GM12875 (cell line): ENCODE measurements at regions not wholly inside any gene's neighbourhood (a gene's known extent, or its start where the extent isn't known, plus 50 kb on each side); places are given as distances from the start of the nearest gene placed in this dataset.

Experiments used
- H3K4me3 ChIP-seq: one replicate; pipeline ENCODE4 v1.5.1; 2011; ENCODE audit warnings: low read depth, low read length, control low read depth
- TF ChIP-seq, protein P1 (sequence below): IDR thresholded peaks from 2 replicates; pipeline ENCODE4 v1.5.1; 2011; ENCODE audit warnings: low read depth, mild to moderate bottlenecking, control low read depth, inconsistent platforms, low read length, moderate library complexity, borderline replicate concordance; ENCODE audit not compliant: insufficient read depth

DNA sequence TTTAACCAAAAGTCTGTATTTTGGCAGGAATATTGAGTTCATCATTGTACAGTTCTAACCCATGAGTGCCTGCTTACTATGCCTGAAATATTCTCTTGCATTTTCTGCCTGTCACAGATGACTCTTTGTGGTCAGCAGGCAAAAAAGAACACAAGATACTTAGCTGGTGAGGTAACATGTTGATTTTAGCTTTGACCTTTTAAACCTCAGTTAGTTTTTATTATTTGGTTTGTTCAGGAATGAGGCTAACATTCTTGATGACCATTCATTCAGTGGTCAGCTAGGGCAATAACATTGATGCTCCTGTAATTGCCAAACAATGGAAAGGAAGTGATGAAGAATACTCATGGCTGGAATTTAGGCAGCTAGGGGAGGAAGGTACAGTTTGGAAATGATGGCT lies 491.2 kb downstream of the PIK3C3 start:
- TF ChIP-seq, protein P1, sequence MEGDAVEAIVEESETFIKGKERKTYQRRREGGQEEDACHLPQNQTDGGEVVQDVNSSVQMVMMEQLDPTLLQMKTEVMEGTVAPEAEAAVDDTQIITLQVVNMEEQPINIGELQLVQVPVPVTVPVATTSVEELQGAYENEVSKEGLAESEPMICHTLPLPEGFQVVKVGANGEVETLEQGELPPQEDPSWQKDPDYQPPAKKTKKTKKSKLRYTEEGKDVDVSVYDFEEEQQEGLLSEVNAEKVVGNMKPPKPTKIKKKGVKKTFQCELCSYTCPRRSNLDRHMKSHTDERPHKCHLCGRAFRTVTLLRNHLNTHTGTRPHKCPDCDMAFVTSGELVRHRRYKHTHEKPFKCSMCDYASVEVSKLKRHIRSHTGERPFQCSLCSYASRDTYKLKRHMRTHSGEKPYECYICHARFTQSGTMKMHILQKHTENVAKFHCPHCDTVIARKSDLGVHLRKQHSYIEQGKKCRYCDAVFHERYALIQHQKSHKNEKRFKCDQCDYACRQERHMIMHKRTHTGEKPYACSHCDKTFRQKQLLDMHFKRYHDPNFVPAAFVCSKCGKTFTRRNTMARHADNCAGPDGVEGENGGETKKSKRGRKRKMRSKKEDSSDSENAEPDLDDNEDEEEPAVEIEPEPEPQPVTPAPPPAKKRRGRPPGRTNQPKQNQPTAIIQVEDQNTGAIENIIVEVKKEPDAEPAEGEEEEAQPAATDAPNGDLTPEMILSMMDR: no peak
- H3K4me3 ChIP-seq: no peak overlapping the region

DNA sequence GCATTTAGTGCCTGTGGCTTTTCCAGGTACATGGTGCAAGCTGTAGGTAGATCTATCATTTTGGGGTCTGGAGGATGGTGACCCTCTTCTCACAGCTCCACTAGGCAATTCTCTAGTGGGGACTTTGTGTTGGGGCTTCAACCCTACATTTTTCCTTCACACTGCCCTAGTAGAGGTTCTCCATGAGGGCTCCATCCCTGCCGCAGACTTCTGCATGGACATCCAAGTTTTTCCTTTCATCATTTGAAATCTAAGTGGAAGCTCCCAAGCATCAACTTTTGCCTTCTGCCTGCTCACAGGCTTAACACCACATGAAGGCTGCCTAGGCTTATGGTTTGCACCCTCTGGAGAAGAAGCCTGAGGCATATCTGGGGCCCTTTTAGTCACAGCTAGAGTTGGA lies 492.7 kb downstream of the PIK3C3 start:
- no peak overlapping the region for H3K4me3 ChIP-seq
- TF ChIP-seq, protein P1: no peak

DNA sequence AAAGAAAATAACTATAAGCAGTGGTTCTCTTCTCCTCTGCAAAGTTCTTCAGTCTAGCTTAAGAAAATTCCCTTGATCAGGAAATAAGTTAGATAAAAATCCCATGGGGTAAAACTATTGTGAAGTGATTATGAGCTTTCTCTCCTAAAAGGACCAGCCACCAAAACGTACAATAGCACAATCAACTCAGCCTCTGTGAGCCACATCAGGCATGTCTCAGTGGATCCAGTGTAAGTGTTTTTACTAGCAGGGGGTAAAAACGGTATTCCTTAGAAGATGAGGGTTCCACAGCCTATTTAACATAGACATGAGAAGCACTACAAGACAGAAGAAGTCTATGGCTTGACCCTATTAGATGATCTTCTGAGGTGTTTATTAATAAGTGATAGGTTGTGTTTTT lies 503.2 kb downstream of the PIK3C3 start:
- H3K4me3 ChIP-seq: no peak overlapping the region
- TF ChIP-seq, protein P1: no peak

DNA sequence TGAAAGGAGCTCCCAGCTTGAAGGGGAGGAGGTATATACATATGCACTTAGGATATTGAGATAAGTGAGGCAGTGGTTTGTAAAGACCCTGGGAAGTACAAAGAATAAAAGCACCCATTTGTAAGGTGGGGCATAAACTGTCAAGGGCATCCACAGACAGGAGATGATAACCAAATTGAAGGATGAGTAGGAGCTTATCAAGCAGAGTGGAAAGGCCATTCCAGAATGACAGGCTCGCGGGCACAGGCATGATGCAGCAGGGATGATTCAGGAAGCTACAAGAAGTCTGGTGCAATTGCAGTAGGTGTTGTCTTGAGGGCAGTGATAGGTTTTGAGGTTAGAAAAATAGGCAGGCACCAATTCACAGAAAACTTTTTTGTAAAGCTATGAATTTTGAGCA lies 504.8 kb downstream of the PIK3C3 start:
- TF ChIP-seq, protein P1: no peak
- no peak overlapping the region for H3K4me3 ChIP-seq

DNA sequence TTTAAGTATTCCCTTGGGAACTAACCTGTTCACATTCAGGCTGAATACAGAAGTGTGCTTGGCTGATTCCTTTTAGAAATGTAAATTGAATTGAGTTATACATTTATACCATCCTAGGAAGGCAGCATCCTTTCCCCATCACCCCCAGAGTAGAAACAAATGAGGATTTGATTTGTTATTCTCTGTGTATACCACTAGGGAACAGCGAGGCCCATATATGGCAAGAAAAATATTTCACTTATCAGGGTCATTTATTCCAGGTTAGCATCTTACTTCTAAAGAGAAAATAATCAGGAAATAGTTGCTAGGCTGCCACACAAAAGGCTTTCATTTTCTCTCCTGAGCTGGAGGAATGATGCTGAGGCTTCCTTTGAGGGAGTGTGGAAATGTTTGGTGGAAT lies 516.9 kb downstream of the PIK3C3 start:
- TF ChIP-seq, protein P1: no peak
- no peak overlapping the region for H3K4me3 ChIP-seq

DNA sequence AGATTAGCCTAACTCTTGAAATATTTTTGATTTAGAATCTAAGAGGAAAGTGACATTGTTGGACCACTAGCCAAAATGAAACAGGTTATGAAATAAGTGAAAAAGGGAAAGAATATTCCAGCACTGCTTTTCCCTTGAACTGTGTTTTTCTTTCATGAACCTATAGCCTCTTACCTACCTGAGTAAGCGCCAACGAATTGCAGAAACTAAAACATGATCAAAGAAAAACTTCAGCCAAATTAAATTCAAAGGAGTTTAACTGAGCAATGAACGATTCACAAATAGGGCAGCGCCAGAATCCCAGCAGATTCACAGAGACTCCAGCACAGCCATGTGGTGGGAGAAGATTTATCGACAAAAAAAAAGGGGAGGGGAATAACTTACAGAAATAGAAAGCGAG lies 518.6 kb downstream of the PIK3C3 start:
- TF ChIP-seq, protein P1: no peak
- H3K4me3 ChIP-seq: no peak overlapping the region

DNA sequence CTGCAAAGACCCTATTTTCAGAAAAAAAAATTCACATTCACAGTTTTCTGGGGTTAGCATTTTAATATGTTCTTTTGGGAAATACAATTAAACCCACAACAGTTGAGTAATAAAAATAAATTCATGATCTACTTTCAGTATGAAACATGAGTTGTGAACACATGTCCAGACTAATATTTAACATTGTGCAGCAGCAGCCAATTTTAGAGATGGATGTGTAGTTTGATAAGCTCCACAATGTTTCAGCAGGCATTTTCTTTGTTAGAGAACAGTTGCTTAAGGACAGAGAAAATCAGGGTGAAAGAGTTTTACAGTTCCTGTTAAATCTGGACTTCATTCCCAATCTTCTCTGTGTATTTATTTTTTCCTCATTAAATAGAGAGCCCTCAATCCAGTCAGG lies 519.5 kb downstream of the PIK3C3 start:
- H3K4me3 ChIP-seq: no peak overlapping the region
- TF ChIP-seq, protein P1: no peak
